Lung (tissue), 11 donors: ENCODE measurements at regions not wholly inside any gene's neighbourhood (a gene's known extent, or its start where the extent isn't known, plus 50 kb on each side); places are given as distances from the start of the nearest gene placed in this dataset.

Experiments
- ATAC-seq: fragments of 200-7000 bp; cut with Tn5 transposase; one replicate; pipeline ENCODE4 v1.9.1; 2020; ENCODE audit warnings: moderate number of reproducible peaks; ENCODE audit not compliant: insufficient read depth, low FRiP score
- DNase-seq, 3 donors: peaks; one replicate each; pipeline ENCODE4 v3.0.0-alpha.2; 2013 to 2017
- H3K27ac ChIP-seq, 2 donors: one replicate each; pipeline ENCODE4 v1.5.1; 2013; ENCODE audit warnings: mild to moderate bottlenecking in 2 of 2, moderate library complexity in 2 of 2, control low read depth in 1 of 2, inconsistent platforms in 1 of 2, low read depth in 1 of 2, low read length in 1 of 2
- H3K27me3 ChIP-seq, 3 donors: one replicate each; pipeline ENCODE4 v1.5.1; 2013; ENCODE audit warnings: low read length in 2 of 3; ENCODE audit not compliant: control insufficient read depth in 3 of 3, insufficient read depth in 3 of 3
- H3K36me3 ChIP-seq, 4 donors: one replicate each; pipeline ENCODE4 v1.5.1; 2013; ENCODE audit warnings: low read length in 4 of 4, mild to moderate bottlenecking in 1 of 4, moderate library complexity in 1 of 4; ENCODE audit not compliant: control insufficient read depth in 4 of 4, insufficient read depth in 4 of 4
- H3K4me1 ChIP-seq, 5 donors: one replicate each; pipeline ENCODE4 v1.5.1; 2013; ENCODE audit warnings: low read length in 5 of 5, mild to moderate bottlenecking in 2 of 5, moderate library complexity in 1 of 5; ENCODE audit not compliant: control insufficient read depth in 5 of 5, insufficient read depth in 5 of 5
- H3K4me3 ChIP-seq: one replicate; pipeline ENCODE4 v1.5.1; 2013; ENCODE audit warnings: mild to moderate bottlenecking, control low read depth, moderate library complexity
- H3K9ac ChIP-seq, 2 donors: one replicate each; pipeline ENCODE4 v1.5.1; 2013; ENCODE audit warnings: low read length in 2 of 2, control low read depth in 1 of 2; ENCODE audit not compliant: insufficient read depth in 1 of 2
- H3K9me3 ChIP-seq, 4 donors: one replicate each; pipeline ENCODE4 v1.5.1; 2013; ENCODE audit warnings: low read length in 3 of 4, mild to moderate bottlenecking in 1 of 4, moderate library complexity in 1 of 4; ENCODE audit not compliant: control insufficient read depth in 4 of 4, insufficient read depth in 3 of 4
- CTCF ChIP-seq: IDR thresholded peaks from 2 replicates; pipeline ENCODE4 v1.5.1; 2012; ENCODE audit warnings: mild to moderate bottlenecking; ENCODE audit errors: control extremely low read depth, extremely low read depth
- WGBS, 2 donors: extraction: QIAGEN DNeasy Blood & Tissue Kit; methylation state at CpG; one replicate each; pipeline ENCODE4 v1.1.7; 2013; 5-methylcytosine and 5-hydroxymethylcytosine counted together
- donor health status: control.
- donor health status: control.
- donor health status: Bipolar disorder and iron deficiency.
- donor health status: healthy.
- donor health status: DM: yes; HTN: yes; CAD: no.

GRCh38 chr12:43665091-43665490 is 93.5 kb downstream of the PUS7L start:
- WGBS, 2 donors: 50 to 67% methylated on average over 1 of the region's 1 CpG
- no peak overlapping the region for H3K27ac ChIP-seq
- ATAC-seq: no peak

GRCh38 chr12:43662736-43663135 is 95.9 kb downstream of the PUS7L start:
- Histone ChIP-seq H3K4me3 (no peak overlapping the region), H3K27me3 (no peaks in the 10 kb centered on the region), H3K9me3 (peaks cover 0 to 3% (median 0%) of the 10 kb centered on the region in 4 donors), H3K9ac (no peak overlapping the region), H3K27ac (no peak overlapping the region), H3K4me1 (peaks cover 0 to 6% (median 0%) of the 10 kb centered on the region in 5 donors), H3K36me3 (no peaks in the 10 kb centered on the region)
- TF ChIP-seq CTCF: no peak
- WGBS, 2 donors: 87 to 95% methylated on average over 1 of the region's 1 CpG
- no peak for ATAC-seq
- no peak for DNase-seq

More at GRCh38 chr12:43665091-43665490, 93.5 kb downstream of the PUS7L start:
- Histone ChIP-seq H3K9ac (no peak overlapping the region), H3K27me3 (no peaks in the 10 kb centered on the region), H3K36me3 (no peaks in the 10 kb centered on the region), H3K9me3 (peaks cover 0 to 3% (median 0%) of the 10 kb centered on the region in 4 donors), H3K4me1 (peaks cover 0 to 6% (median 0%) of the 10 kb centered on the region in 5 donors), H3K4me3 (no peak overlapping the region)
- no peak for TF ChIP-seq CTCF
- DNase-seq: peak; percentile 39 to 63 (median 48)

- TF ChIP-seq CTCF: no peak
- H3K36me3 ChIP-seq: no peaks in the 10 kb centered on the region
- no peak for ATAC-seq
- no peak overlapping the region for H3K4me3 ChIP-seq
- no peak overlapping the region for H3K27ac ChIP-seq
- H3K9me3 ChIP-seq: peaks cover 0 to 4% (median 0%) of the 10 kb centered on the region in 4 donors
- DNase-seq: no peak
- H3K27me3 ChIP-seq: no peaks in the 10 kb centered on the region
- H3K9ac ChIP-seq: no peak overlapping the region
- H3K4me1 ChIP-seq: no peaks in the 10 kb centered on the region
- WGBS, 2 donors: 87 to 94% methylated on average over 1 of the region's 1 CpG
These were observed 103.0 kb downstream of the PUS7L start for GRCh38 chr12:43655586-43655985.

GRCh38 chr12:43653917-43654316 is 101.9 kb upstream of the ADAMTS20 start:
- Histone ChIP-seq H3K27me3 (no peaks in the 10 kb centered on the region), H3K4me3 (no peak overlapping the region), H3K36me3 (no peaks in the 10 kb centered on the region), H3K27ac (no peak overlapping the region), H3K4me1 (no peaks in the 10 kb centered on the region), H3K9ac (no peak overlapping the region), H3K9me3 (peaks cover 0 to 2% (median 0%) of the 10 kb centered on the region in 4 donors)
- 88 to 90% methylated on average over 2 of the region's 2 CpGs for WGBS, 2 donors
- DNase-seq (no peak), ATAC-seq (no peak)
- TF ChIP-seq CTCF: no peak
